Pancreas (tissue), 10 donors: ENCODE measurements at regions not wholly inside any gene's neighbourhood (a gene's known extent, or its start where the extent isn't known, plus 50 kb on each side); places are given as distances from the start of the nearest gene placed in this dataset.

Experiments used
- ATAC-seq, 4 donors: fragments of 200-7000 bp; cut with Tn5 transposase; one replicate each; pipeline versions ENCODE4 v1.8.0 to v1.9.1; 2020; ENCODE audit warnings: mild to moderate bottlenecking in 4 of 4, moderate library complexity in 4 of 4
- DNase-seq, 6 donors: peaks; one replicate each; pipeline ENCODE4 v3.0.0-alpha.2; 2020
- FAIRE-seq: peaks from 2 replicates; lab custom pipeline; 2012; peaks lifted over from hg19 to GRCh38; lab: Jason Lieb, UNC
- H3K27ac ChIP-seq, 4 donors: fragments of 200-600 bp; sonication (generic); 1 replicate in 3 of 4; 2 replicates in 1 of 4; pipeline versions ENCODE4 v1.5.0 to v1.8.0; 2020
- H3K27me3 ChIP-seq, 4 donors: fragments of 200-600 bp; one replicate each; pipeline ENCODE4 v1.8.0; 2021
- H3K36me3 ChIP-seq, 3 donors: fragments of 200-600 bp; sonication (generic) in 1 of 3; one replicate each; pipeline versions ENCODE4 v1.5.0 to v1.8.0; 2020 to 2021
- H3K4me1 ChIP-seq, 3 donors: fragments of 200-600 bp; one replicate each; pipeline ENCODE4 v1.8.0; 2021
- H3K4me3 ChIP-seq, 4 donors: fragments of 200-600 bp; sonication (generic) in 2 of 4; one replicate each; pipeline versions ENCODE4 v1.5.0 to v1.8.0; 2020 to 2021
- H3K9me3 ChIP-seq, 4 donors: fragments of 200-600 bp; one replicate each; pipeline ENCODE4 v1.8.0; 2021
- WGBS, 2 donors: extraction: QIAGEN DNeasy Blood & Tissue Kit; methylation state at CpG; one replicate each; pipeline ENCODE4 v1.1.7; 2013; 5-methylcytosine and 5-hydroxymethylcytosine counted together
- intact Hi-C, 3 donors: fragments of 100-400 bp; cut with DNase I; formaldehyde crosslinking; loops; one replicate each; pipeline versions ENCODE4 v1.11.1 to v1.14.2; 2022
- TF ChIP-seq, protein P1 (sequence below), 4 donors: fragments of 200-600 bp; sonication (generic) in 3 of 4; IDR thresholded peaks; one replicate each; pipeline versions ENCODE4 v1.5.0 to v1.8.0; 2021; ENCODE audit warnings: antibody characterized with exemption in 4 of 4
- donor health status: healthy with polysubstance abuse.
- donor health status: DM: no; HTN: no; CAD: no; lungs with moderate emphysema.
- donor health status: DM: no; HTN: no; CAD: no.
- donor health status: control.
- donor health status: control.
- donor health status: Bipolar disorder and iron deficiency.
- donor health status: DM: yes; HTN: yes; CAD: no.
- donor health status: DM: no; HTN: no; CAD: no.
- donor health status: DM: no; HTN: no; CAD: no.
- donor health status: DM: yes; HTN: yes; CAD: no.

DNA sequence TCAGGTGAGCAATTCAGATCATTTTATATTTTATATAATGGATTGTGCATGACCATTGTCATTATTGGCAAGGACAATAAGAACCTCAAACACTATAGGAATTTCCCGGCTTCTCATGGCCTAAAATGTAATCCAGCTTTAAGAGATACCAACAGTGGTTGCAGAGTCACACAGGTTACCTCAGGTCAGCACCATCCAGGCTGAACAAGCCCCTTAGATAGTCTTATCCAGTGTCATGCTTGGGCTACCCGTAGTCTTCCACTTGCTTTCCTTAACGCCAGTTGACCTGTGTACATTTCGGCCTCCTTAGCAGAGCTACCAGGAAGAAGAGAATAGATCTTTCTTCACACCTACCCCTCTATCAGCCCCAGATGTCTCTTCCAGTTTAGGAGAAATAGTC lies 293.3 kb upstream of the SYT4 start:
- DNase-seq (no peak), ATAC-seq (no peak), FAIRE-seq (no peak)
- H3K4me3 ChIP-seq: no peak overlapping the region
- H3K9me3 ChIP-seq: no peaks in the 10 kb centered on the region
- no peaks in the 10 kb centered on the region for H3K27me3 ChIP-seq
- TF ChIP-seq, protein P1, sequence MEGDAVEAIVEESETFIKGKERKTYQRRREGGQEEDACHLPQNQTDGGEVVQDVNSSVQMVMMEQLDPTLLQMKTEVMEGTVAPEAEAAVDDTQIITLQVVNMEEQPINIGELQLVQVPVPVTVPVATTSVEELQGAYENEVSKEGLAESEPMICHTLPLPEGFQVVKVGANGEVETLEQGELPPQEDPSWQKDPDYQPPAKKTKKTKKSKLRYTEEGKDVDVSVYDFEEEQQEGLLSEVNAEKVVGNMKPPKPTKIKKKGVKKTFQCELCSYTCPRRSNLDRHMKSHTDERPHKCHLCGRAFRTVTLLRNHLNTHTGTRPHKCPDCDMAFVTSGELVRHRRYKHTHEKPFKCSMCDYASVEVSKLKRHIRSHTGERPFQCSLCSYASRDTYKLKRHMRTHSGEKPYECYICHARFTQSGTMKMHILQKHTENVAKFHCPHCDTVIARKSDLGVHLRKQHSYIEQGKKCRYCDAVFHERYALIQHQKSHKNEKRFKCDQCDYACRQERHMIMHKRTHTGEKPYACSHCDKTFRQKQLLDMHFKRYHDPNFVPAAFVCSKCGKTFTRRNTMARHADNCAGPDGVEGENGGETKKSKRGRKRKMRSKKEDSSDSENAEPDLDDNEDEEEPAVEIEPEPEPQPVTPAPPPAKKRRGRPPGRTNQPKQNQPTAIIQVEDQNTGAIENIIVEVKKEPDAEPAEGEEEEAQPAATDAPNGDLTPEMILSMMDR (IDR thresholded peaks at IDR 0.05): no peak
- intact Hi-C loops: no loop called here
- no peak overlapping the region for H3K27ac ChIP-seq
- no peaks in the 10 kb centered on the region for H3K4me1 ChIP-seq
- no peaks in the 10 kb centered on the region for H3K36me3 ChIP-seq
- 87 to 91% methylated on average over 4 of the region's 4 CpGs for WGBS, 2 donors

DNA sequence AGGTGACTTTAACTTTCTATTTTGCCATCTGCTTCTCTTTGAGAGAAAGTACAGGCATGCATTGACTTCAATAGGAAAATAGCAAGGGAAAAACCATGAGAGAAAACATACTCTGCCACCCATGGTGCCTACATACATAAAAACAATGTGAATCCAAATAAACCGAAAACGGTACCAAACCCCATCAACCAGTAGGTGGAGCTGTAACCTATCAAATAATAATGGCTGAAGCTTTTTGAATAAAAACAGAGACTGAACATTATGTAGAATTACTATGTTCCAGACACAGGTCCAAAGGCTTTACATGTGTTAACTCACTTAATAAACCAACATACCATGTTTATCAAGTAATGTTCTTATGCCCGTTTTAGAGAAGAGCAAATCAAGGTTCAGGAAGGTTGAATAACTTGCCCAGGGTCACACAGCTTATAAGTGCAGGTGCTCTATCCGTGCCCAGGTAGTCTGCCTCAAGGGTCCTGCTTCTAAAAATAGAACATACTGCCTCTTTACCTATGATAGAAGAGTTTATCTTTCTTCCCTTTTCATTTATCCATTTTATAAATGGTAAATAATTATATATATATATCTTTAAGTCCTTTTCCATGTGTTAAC lies 293.9 kb upstream of the SYT4 start:
- ATAC-seq (peak in 3 of 4 donors; percentile 79 to 84 (median 81)), DNase-seq (peak in 1 of 6 donors; percentile 31), FAIRE-seq (peak; percentile 65)
- Histone ChIP-seq H3K27ac (no peak overlapping the region), H3K27me3 (no peaks in the 10 kb centered on the region), H3K9me3 (no peaks in the 10 kb centered on the region), H3K4me1 (no peaks in the 10 kb centered on the region), H3K36me3 (no peaks in the 10 kb centered on the region), H3K4me3 (no peak overlapping the region)
- WGBS, 2 donors: 14 to 17% methylated on average over 4 of the region's 4 CpGs
- TF ChIP-seq, protein P1 (IDR thresholded peaks at IDR 0.05): peak; percentile 59 to 67 (median 64)
- intact Hi-C loops: no loop called here

DNA sequence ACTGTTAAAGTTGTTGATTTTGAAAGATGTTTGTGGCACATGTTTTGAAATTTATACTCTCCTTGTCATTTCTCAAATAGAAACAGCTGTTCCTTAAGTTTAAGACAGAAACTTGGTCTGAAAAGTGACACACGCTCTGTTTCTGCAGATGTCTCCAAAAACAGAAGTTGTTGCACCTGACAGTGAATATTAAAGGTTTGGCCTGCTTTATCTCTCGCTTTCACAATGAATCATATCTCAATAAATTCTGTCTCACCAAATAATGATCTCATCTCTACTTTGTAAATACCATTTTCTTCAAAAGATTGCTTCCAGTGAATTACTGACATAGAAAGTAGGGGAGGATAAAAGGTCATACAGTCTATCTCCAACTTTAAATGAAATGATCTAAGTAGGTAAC lies 294.9 kb upstream of the SYT4 start:
- H3K27ac ChIP-seq: no peak overlapping the region
- TF ChIP-seq, protein P1 (IDR thresholded peaks at IDR 0.05): no peak
- ATAC-seq (no peak), FAIRE-seq (no peak), DNase-seq (no peak)
- H3K27me3 ChIP-seq: no peaks in the 10 kb centered on the region
- no peaks in the 10 kb centered on the region for H3K9me3 ChIP-seq
- no peaks in the 10 kb centered on the region for H3K4me1 ChIP-seq
- intact Hi-C loops: no loop called here
- H3K4me3 ChIP-seq: no peak overlapping the region
- H3K36me3 ChIP-seq: no peaks in the 10 kb centered on the region
- 73 to 74% methylated on average over 2 of the region's 2 CpGs for WGBS, 2 donors

DNA sequence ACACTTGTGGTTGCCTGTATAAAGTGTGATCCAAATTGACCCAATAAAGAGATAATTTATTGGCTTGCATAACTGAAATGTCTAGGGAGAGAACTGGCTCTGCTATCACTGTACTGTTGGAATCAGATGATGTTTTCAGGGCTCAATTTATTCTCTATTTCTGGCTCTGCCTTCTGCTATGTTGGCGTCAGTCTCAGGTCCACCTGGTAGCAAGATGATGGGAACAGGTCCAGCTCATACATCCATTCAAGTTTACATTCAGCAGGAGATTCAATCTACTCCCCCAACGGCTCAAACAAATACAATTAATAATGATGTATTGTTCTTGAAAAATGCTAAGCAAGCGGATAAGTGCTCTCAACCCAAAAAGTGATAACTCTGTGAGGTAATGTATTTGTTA lies 297.7 kb upstream of the SYT4 start:
- no peak for ATAC-seq
- Histone ChIP-seq H3K4me1 (no peaks in the 10 kb centered on the region), H3K9me3 (no peaks in the 10 kb centered on the region), H3K36me3 (no peaks in the 10 kb centered on the region), H3K4me3 (no peak overlapping the region), H3K27ac (no peak overlapping the region), H3K27me3 (no peaks in the 10 kb centered on the region)
- no peak for DNase-seq
- no peak for FAIRE-seq
- TF ChIP-seq, protein P1 (IDR thresholded peaks at IDR 0.05): no peak
- intact Hi-C loops: no loop called here
- WGBS, 2 donors: 42 to 50% methylated on average over 3 of the region's 3 CpGs

DNA sequence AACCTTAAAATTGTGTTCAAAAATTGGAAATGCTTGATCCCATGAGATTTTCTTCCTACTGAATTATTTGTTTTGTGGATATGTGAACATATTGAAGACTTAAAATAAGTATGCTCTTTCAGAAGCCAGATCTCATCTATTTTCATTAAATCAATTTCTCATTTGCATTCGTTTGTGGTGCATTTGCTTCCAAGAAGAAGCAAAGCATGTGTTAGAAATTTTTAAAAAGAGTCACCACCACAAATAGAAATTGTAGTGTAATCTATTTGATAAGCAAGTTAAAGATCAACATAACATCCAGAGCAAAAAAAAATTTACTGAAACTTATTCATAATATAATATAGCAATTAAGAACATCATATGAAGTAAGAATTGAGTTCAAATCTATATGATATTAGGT lies 300.9 kb upstream of the SYT4 start:
- H3K4me1 ChIP-seq: no peaks in the 10 kb centered on the region
- FAIRE-seq: no peak
- H3K27ac ChIP-seq: no peak overlapping the region
- intact Hi-C loops: no loop called here
- H3K27me3 ChIP-seq: no peaks in the 10 kb centered on the region
- H3K36me3 ChIP-seq: no peaks in the 10 kb centered on the region
- 47 to 49% methylated on average over 1 of the region's 1 CpG for WGBS, 2 donors
- no peak for DNase-seq
- ATAC-seq: no peak
- TF ChIP-seq, protein P1 (IDR thresholded peaks at IDR 0.05): no peak
- no peak overlapping the region for H3K4me3 ChIP-seq
- H3K9me3 ChIP-seq: no peaks in the 10 kb centered on the region
